A673 (cell line): ENCODE measurements at regions not wholly inside any gene's neighbourhood (a gene's known extent, or its start where the extent isn't known, plus 50 kb on each side); places are given as distances from the start of the nearest gene placed in this dataset.

Experiments
- BruUV-seq: library from RNA; stranded (reverse); fragments of 400-500 nt; replicated peaks from 2 replicates; lab custom pipeline; 2021; lab: Mats Ljungman, UMichigan
- CTCF ChIA-PET: fragments of 300-600 bp; sonication (Branson Sonifier 250); formaldehyde crosslinking; loops from one replicate; lab custom pipeline; 2022; ENCODE audit warnings: antibody characterized with exemption; lab: Charles Lee
- POLR2A ChIA-PET: fragments of 300-600 bp; sonication (Branson Sonifier 250); formaldehyde crosslinking; loops from one replicate; lab custom pipeline; 2022; ENCODE audit warnings: antibody characterized with exemption; ENCODE audit not compliant: low non-redundant PET; lab: Charles Lee
- DNase-seq: peaks from one replicate; pipeline ENCODE4 v3.0.0-alpha.2; 2015; ENCODE audit warnings: low spot score
- H3K27ac ChIP-seq: fragments of 200-600 bp; sonication (generic); 2 replicates; pipeline ENCODE4 v1.5.1; 2016; ENCODE audit warnings: mixed run types, low read depth, mild to moderate bottlenecking, mixed read lengths, antibody characterized with exemption, low read length; ENCODE audit not compliant: poor library complexity, severe bottlenecking
- H3K27me3 ChIP-seq: fragments of 200-600 bp; sonication (generic); replicated peaks from 2 replicates; pipeline ENCODE4 v1.6.1; 2017; ENCODE audit warnings: mixed run types, low read depth, mild to moderate bottlenecking, mixed read lengths, antibody characterized with exemption, low read length; ENCODE audit not compliant: insufficient read depth, poor library complexity
- H3K36me3 ChIP-seq: fragments of 200-600 bp; sonication (generic); 2 replicates; pipeline ENCODE4 v1.6.1; 2016; ENCODE audit warnings: mixed run types, mild to moderate bottlenecking, mixed read lengths, antibody characterized with exemption, low read length; ENCODE audit not compliant: insufficient read depth, poor library complexity, severe bottlenecking
- H3K4me1 ChIP-seq: fragments of 200-600 bp; sonication (generic); 2 replicates; pipeline ENCODE4 v1.6.1; 2017; ENCODE audit warnings: mixed run types, mild to moderate bottlenecking, mixed read lengths, antibody characterized with exemption, low read length; ENCODE audit not compliant: insufficient read depth, poor library complexity, severe bottlenecking
- H3K4me3 ChIP-seq: fragments of 200-600 bp; sonication (generic); 2 replicates; pipeline ENCODE4 v1.5.1; 2016; ENCODE audit warnings: low read depth, mixed run types, mild to moderate bottlenecking, mixed read lengths, low read length; ENCODE audit not compliant: poor library complexity, severe bottlenecking
- H3K9me3 ChIP-seq: fragments of 200-600 bp; sonication (generic); 2 replicates; pipeline ENCODE4 v1.6.1; 2016; ENCODE audit warnings: mixed run types, low read depth, mild to moderate bottlenecking, mixed read lengths, antibody characterized with exemption, low read length; ENCODE audit not compliant: poor library complexity, severe bottlenecking
- CTCF ChIP-seq: fragments of 300-800, 200-600 bp; sonication (generic); conservative IDR thresholded peaks from 2 replicates; pipeline ENCODE4 v1.5.1; 2017; ENCODE audit warnings: low read depth, mild to moderate bottlenecking, antibody characterized with exemption, low read length, moderate library complexity, mixed read lengths
- EZH2 ChIP-seq: fragments of 200-600 bp; sonication (generic); IDR thresholded peaks from 2 replicates; pipeline ENCODE4 v1.6.1; 2017; ENCODE audit warnings: borderline replicate concordance, low read depth, mild to moderate bottlenecking, mixed read lengths, antibody characterized with exemption, low read length; ENCODE audit not compliant: poor library complexity, severe bottlenecking
- intact Hi-C: fragments of 100-400 bp; cut with micrococcal nuclease; formaldehyde crosslinking; loops from one replicate; pipeline ENCODE4 v1.10.0; 2022; ENCODE audit not compliant: unreplicated experiment

- ChIA-PET POLR2A (no interaction called here), CTCF (no interaction called here)
- no peaks in the 10 kb centered on the region for H3K9me3 ChIP-seq
- no TSS peak for BruUV-seq
- no peaks in the 10 kb centered on the region for H3K27me3 ChIP-seq
- DNase-seq: no peak
- no peaks in the 10 kb centered on the region for H3K36me3 ChIP-seq
- no peak for TF ChIP-seq CTCF
- TF ChIP-seq EZH2: no peak
- no peaks in the 10 kb centered on the region for H3K4me1 ChIP-seq
- intact Hi-C loops: no loop called here
- no peak overlapping the region for H3K4me3 ChIP-seq
- no peak overlapping the region for H3K27ac ChIP-seq
Measured at GRCh38 chr21:18614303-18614702, 210.7 kb upstream of the TMPRSS15 start.

- no peaks in the 10 kb centered on the region for H3K4me1 ChIP-seq
- intact Hi-C loops: no loop called here
- BruUV-seq: no TSS peak
- no peaks in the 10 kb centered on the region for H3K27me3 ChIP-seq
- H3K27ac ChIP-seq: no peak overlapping the region
- no peak for DNase-seq
- ChIA-PET POLR2A (no interaction called here), CTCF (no interaction called here)
- no peak overlapping the region for H3K4me3 ChIP-seq
- TF ChIP-seq CTCF (no peak), EZH2 (no peak)
- no peaks in the 10 kb centered on the region for H3K36me3 ChIP-seq
- H3K9me3 ChIP-seq: peaks cover 6% of the 10 kb centered on the region
Measured at GRCh38 chr21:18617291-18617690, 213.7 kb upstream of the TMPRSS15 start.

GRCh38 chr21:18620436-18620835 is 216.9 kb upstream of the TMPRSS15 start:
- TF ChIP-seq EZH2: no peak
- TF ChIP-seq CTCF: no peak
- POLR2A ChIA-PET: no interaction called here
- no TSS peak for BruUV-seq
- no peak for DNase-seq
- no peaks in the 10 kb centered on the region for H3K27me3 ChIP-seq
- intact Hi-C loops: no loop called here
- H3K27ac ChIP-seq: no peak overlapping the region
- CTCF ChIA-PET: no interaction called here
- no peak overlapping the region for H3K4me3 ChIP-seq
- no peaks in the 10 kb centered on the region for H3K36me3 ChIP-seq
- peaks cover 6% of the 10 kb centered on the region for H3K9me3 ChIP-seq
- H3K4me1 ChIP-seq: no peaks in the 10 kb centered on the region

- no TSS peak for BruUV-seq
- POLR2A ChIA-PET: no interaction called here
- H3K9me3 ChIP-seq: peaks cover 6% of the 10 kb centered on the region
Measured at GRCh38 chr21:18622383-18622782, 218.8 kb upstream of the TMPRSS15 start.

More at GRCh38 chr21:18622383-18622782, 218.8 kb upstream of the TMPRSS15 start:
- Histone ChIP-seq H3K27me3 (no peaks in the 10 kb centered on the region), H3K4me3 (no peak overlapping the region), H3K36me3 (no peaks in the 10 kb centered on the region), H3K27ac (no peak overlapping the region), H3K4me1 (no peaks in the 10 kb centered on the region)
- DNase-seq: no peak
- CTCF ChIA-PET: no interaction called here
- no peak for TF ChIP-seq EZH2
- no peak for TF ChIP-seq CTCF
- intact Hi-C loops: no loop called here
